ENCODE measurements at regions not wholly inside any gene's neighbourhood (a gene's known extent, or its start where the extent isn't known, plus 50 kb on each side); places are given as distances from the start of the nearest gene placed in this dataset.
"Not testable (repeated sequence)": the region's sequence is repeated elsewhere in the genome, so short reads cannot be mapped to it uniquely, and the experiment has no call there.

- Histone ChIP-seq H3K4me1 (ENCODE audit: control insufficient read depth, insufficient read depth, low read length) (no peaks in the 10 kb centered on the region), H3K27ac (ENCODE audit: low read depth, low read length) (no peak overlapping the region)
- H3K9me3 Mint-ChIP-seq, result no peaks in the 10 kb centered on the region
These were observed 997.4 kb upstream of the GYPC start for GRCh38 chr2:125658583-125658982.

DNA sequence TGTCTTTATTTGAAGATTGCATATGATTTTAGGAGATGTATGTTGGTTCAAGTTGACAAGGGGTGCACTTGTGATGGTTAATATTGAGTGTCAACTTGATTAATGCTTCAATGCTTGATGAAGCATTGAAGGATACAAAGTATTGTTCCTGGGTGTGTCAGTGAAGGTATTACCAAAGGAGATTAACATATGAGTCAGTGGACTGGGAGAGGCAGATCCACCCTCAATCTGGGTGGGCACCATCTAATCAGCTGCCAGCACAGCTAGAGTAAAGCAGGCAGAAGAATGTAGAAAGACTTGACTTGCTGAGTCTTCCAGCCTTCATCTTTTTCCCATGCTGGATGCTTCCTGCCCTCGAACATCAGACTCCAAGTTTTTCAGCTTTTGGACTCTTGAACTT lies 995.6 kb upstream of the GYPC start:
- not testable (repeated sequence) for H3K4me1 ChIP-seq (ENCODE audit: control insufficient read depth, insufficient read depth, low read length); H3K36me3 Mint-ChIP-seq (ENCODE audit: low read depth); H3K27me3 ChIP-seq (ENCODE audit: control insufficient read depth, insufficient read depth, low read length, poor library complexity, severe bottlenecking); H3K27ac Mint-ChIP-seq; H3K4me1 Mint-ChIP-seq; H3K4me3 Mint-ChIP-seq; H3K27ac ChIP-seq (ENCODE audit: low read depth, low read length); H3K9me3 ChIP-seq (ENCODE audit: control insufficient read depth, low read length); DNase-seq; H3K9me3 Mint-ChIP-seq; H3K27me3 Mint-ChIP-seq (ENCODE audit: insufficient read depth); H3K9ac ChIP-seq (ENCODE audit: extremely low read depth, low read length, poor library complexity, severe bottlenecking); H3K4me3 ChIP-seq (ENCODE audit: low read length); H3K36me3 ChIP-seq (ENCODE audit: control insufficient read depth, insufficient read depth, low read length)
- 82 to 100% methylated on average over 1 of the region's 1 CpG for WGBS, 2 experiments (ENCODE audit: insufficient coverage in 1 of 2, insufficient read length in 1 of 2)

More at GRCh38 chr2:125658583-125658982, 997.4 kb upstream of the GYPC start:
- 92 to 100% methylated on average over 4 to 5 of the region's 5 CpGs for WGBS, 2 experiments (ENCODE audit: insufficient coverage in 1 of 2, insufficient read length in 1 of 2)
- no peak overlapping the region for H3K4me3 Mint-ChIP-seq
- no peaks in the 10 kb centered on the region for H3K4me1 Mint-ChIP-seq
- no peaks in the 10 kb centered on the region for H3K27me3 ChIP-seq (ENCODE audit: control insufficient read depth, insufficient read depth, low read length, poor library complexity, severe bottlenecking)
- no peak overlapping the region for H3K4me3 ChIP-seq (ENCODE audit: low read length)
- no peak overlapping the region for H3K9ac ChIP-seq (ENCODE audit: extremely low read depth, low read length, poor library complexity, severe bottlenecking)
- H3K9me3 ChIP-seq (ENCODE audit: control insufficient read depth, low read length), result no peaks in the 10 kb centered on the region
- H3K27ac Mint-ChIP-seq, result no peak overlapping the region
- no peaks in the 10 kb centered on the region for H3K27me3 Mint-ChIP-seq (ENCODE audit: insufficient read depth)
- TF ChIP-seq, protein P1, sequence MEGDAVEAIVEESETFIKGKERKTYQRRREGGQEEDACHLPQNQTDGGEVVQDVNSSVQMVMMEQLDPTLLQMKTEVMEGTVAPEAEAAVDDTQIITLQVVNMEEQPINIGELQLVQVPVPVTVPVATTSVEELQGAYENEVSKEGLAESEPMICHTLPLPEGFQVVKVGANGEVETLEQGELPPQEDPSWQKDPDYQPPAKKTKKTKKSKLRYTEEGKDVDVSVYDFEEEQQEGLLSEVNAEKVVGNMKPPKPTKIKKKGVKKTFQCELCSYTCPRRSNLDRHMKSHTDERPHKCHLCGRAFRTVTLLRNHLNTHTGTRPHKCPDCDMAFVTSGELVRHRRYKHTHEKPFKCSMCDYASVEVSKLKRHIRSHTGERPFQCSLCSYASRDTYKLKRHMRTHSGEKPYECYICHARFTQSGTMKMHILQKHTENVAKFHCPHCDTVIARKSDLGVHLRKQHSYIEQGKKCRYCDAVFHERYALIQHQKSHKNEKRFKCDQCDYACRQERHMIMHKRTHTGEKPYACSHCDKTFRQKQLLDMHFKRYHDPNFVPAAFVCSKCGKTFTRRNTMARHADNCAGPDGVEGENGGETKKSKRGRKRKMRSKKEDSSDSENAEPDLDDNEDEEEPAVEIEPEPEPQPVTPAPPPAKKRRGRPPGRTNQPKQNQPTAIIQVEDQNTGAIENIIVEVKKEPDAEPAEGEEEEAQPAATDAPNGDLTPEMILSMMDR (conservative IDR thresholded peaks at IDR 0.05), result no peak
- DNase-seq, result no peak
- H3K36me3 ChIP-seq (ENCODE audit: control insufficient read depth, insufficient read depth, low read length), result no peaks in the 10 kb centered on the region
- H3K36me3 Mint-ChIP-seq (ENCODE audit: low read depth), result no peaks in the 10 kb centered on the region

DNA sequence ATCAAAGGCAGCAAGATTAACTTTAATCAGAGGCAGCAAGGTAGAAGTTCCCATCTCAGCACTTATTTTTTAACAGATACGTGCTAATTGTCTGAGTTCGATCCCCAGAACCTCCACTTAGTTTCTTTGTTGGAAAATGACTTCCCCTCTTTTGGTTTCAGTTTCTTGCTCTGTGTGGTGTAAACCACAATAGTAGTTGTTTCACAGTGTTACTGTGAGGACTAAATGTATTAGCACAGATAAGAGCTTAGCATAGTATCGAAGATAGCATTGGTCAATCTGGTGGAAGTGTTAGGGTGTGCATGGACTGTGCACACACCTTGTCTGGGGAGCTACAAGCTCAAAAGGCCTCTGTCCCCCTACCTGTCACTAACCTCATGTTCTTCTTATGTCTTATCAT lies 988.3 kb upstream of the GYPC start:
- no peaks in the 10 kb centered on the region for H3K36me3 Mint-ChIP-seq (ENCODE audit: low read depth)
- H3K27me3 Mint-ChIP-seq (ENCODE audit: insufficient read depth), result no peaks in the 10 kb centered on the region
- 83% methylated on average over 3 of the region's 3 CpGs; no CpG with 5 or more reads in 1 of the 2 experiments for WGBS, 2 experiments (ENCODE audit: insufficient coverage in 1 of 2, insufficient read length in 1 of 2)
- no peak overlapping the region for H3K27ac Mint-ChIP-seq
- Histone ChIP-seq H3K4me3 (ENCODE audit: low read length) (no peak overlapping the region), H3K27me3 (ENCODE audit: control insufficient read depth, insufficient read depth, low read length, poor library complexity, severe bottlenecking) (peaks cover 6% of the 10 kb centered on the region), H3K4me1 (ENCODE audit: control insufficient read depth, insufficient read depth, low read length) (no peaks in the 10 kb centered on the region), H3K9me3 (ENCODE audit: control insufficient read depth, low read length) (no peaks in the 10 kb centered on the region), H3K9ac (ENCODE audit: extremely low read depth, low read length, poor library complexity, severe bottlenecking) (no peak overlapping the region), H3K36me3 (ENCODE audit: control insufficient read depth, insufficient read depth, low read length) (no peaks in the 10 kb centered on the region), H3K27ac (ENCODE audit: low read depth, low read length) (no peak overlapping the region)
- no peak overlapping the region for H3K4me3 Mint-ChIP-seq
- TF ChIP-seq, protein P1 (conservative IDR thresholded peaks at IDR 0.05), result no peak
- no peak for DNase-seq
- no peaks in the 10 kb centered on the region for H3K9me3 Mint-ChIP-seq
- H3K4me1 Mint-ChIP-seq, result no peaks in the 10 kb centered on the region

DNA sequence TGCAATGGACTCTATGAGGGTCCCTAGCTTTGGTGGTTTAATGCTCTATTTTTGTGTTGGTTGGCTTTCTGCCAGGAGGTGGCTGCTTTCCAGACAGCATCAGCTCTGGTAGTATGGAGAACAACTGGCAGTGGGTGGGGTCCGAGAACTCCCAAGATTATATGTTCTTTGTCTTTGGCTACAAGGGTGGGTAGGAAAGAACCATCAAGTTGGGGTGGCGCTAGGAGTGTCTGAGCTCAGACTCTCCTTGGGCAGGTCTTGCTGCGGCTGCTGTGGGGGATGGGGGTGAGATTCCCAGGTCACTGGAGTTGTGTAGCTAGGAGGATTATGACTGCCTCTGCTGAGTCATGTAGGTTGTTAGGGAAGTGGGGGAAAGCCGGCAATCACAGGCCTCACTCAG lies 976.1 kb upstream of the GYPC start:
- Histone ChIP-seq H3K9me3 (ENCODE audit: control insufficient read depth, low read length) (no peaks in the 10 kb centered on the region), H3K4me3 (ENCODE audit: low read length) (no peak overlapping the region), H3K27me3 (ENCODE audit: control insufficient read depth, insufficient read depth, low read length, poor library complexity, severe bottlenecking) (no peaks in the 10 kb centered on the region), H3K36me3 (ENCODE audit: control insufficient read depth, insufficient read depth, low read length) (no peaks in the 10 kb centered on the region), H3K4me1 (ENCODE audit: control insufficient read depth, insufficient read depth, low read length) (no peaks in the 10 kb centered on the region), H3K9ac (ENCODE audit: extremely low read depth, low read length, poor library complexity, severe bottlenecking) (no peak overlapping the region), H3K27ac (ENCODE audit: low read depth, low read length) (no peak overlapping the region)
- WGBS, 2 experiments (ENCODE audit: insufficient coverage in 1 of 2, insufficient read length in 1 of 2), result 64 to 81% methylated on average over 2 to 4 of the region's 4 CpGs
- Mint-ChIP-seq H3K4me3 (no peak overlapping the region), H3K36me3 (ENCODE audit: low read depth) (no peaks in the 10 kb centered on the region), H3K9me3 (peaks cover 3% of the 10 kb centered on the region), H3K27ac (no peak overlapping the region), H3K4me1 (peaks cover 10% of the 10 kb centered on the region), H3K27me3 (ENCODE audit: insufficient read depth) (no peaks in the 10 kb centered on the region)
- TF ChIP-seq, protein P1 (conservative IDR thresholded peaks at IDR 0.05), result no peak
- DNase-seq, result no peak
